Neural cell (in vitro differentiated cells): ENCODE measurements at regions not wholly inside any gene's neighbourhood (a gene's known extent, or its start where the extent isn't known, plus 50 kb on each side); places are given as distances from the start of the nearest gene placed in this dataset.

ENCODE experiments used
- CTCF ChIP-seq: fragments of 450-650 bp; IDR thresholded peaks from 2 replicates; pipeline ENCODE4 v1.5.1; 2014; ENCODE audit warnings: antibody characterized with exemption, mild to moderate bottlenecking, moderate library complexity; ENCODE audit not compliant: poor library complexity, severe bottlenecking
- EP300 ChIP-seq: fragments of 450-650 bp; conservative IDR thresholded peaks from 2 replicates; pipeline ENCODE4 v1.6.1; 2014; ENCODE audit warnings: antibody characterized with exemption, mild to moderate bottlenecking, moderate library complexity; ENCODE audit not compliant: poor library complexity, severe bottlenecking
- EZH2 ChIP-seq: fragments of 200-600, 300-800 bp; shearing (Covaris generic), sonication (generic); IDR thresholded peaks from 2 replicates; pipeline ENCODE4 v1.6.1; 2014; ENCODE audit warnings: antibody characterized with exemption, low read length, borderline replicate concordance, mild to moderate bottlenecking; ENCODE audit not compliant: insufficient read depth, poor library complexity, severe bottlenecking
- MXI1 ChIP-seq: fragments of 450-650 bp; conservative IDR thresholded peaks from 2 replicates; pipeline ENCODE4 v1.6.1; 2014; ENCODE audit warnings: antibody characterized with exemption, mild to moderate bottlenecking; ENCODE audit not compliant: poor library complexity, severe bottlenecking
- POLR2AphosphoS5 ChIP-seq: IDR thresholded peaks from 2 replicates; pipeline ENCODE4 v1.6.1; 2012
- RAD21 ChIP-seq: fragments of 450-650 bp; conservative IDR thresholded peaks from 2 replicates; pipeline ENCODE4 v1.6.1; 2014; ENCODE audit warnings: antibody characterized with exemption, mild to moderate bottlenecking, moderate library complexity
- REST ChIP-seq: IDR thresholded peaks from 2 replicates; pipeline ENCODE4 v1.6.1; 2012; ENCODE audit warnings: borderline replicate concordance
- TAF1 ChIP-seq: IDR thresholded peaks from 2 replicates; pipeline ENCODE4 v1.6.1; 2012; ENCODE audit warnings: low read depth

- no peak for TF ChIP-seq CTCF
- TF ChIP-seq EP300 = no peak
- TF ChIP-seq POLR2AphosphoS5 = no peak
- TF ChIP-seq TAF1 = no peak
- no peak for TF ChIP-seq EZH2
- TF ChIP-seq REST = no peak
- TF ChIP-seq RAD21 = no peak
- no peak for TF ChIP-seq MXI1
Observed at GRCh38 chr20:51137461-51137860, 114.6 kb upstream of the KCNG1 start.
